HK-2 (cell line): ENCODE measurements at regions not wholly inside any gene's neighbourhood (a gene's known extent, or its start where the extent isn't known, plus 50 kb on each side); places are given as distances from the start of the nearest gene placed in this dataset.
"Not testable (repeated sequence)": the region's sequence is repeated elsewhere in the genome, so short reads cannot be mapped to it uniquely, and the experiment has no call there.

ENCODE experiments used
- DNase-seq: peaks from one replicate; pipeline ENCODE4 v3.0.0-alpha.2; 2018; ENCODE audit not compliant: unreplicated experiment

DNA sequence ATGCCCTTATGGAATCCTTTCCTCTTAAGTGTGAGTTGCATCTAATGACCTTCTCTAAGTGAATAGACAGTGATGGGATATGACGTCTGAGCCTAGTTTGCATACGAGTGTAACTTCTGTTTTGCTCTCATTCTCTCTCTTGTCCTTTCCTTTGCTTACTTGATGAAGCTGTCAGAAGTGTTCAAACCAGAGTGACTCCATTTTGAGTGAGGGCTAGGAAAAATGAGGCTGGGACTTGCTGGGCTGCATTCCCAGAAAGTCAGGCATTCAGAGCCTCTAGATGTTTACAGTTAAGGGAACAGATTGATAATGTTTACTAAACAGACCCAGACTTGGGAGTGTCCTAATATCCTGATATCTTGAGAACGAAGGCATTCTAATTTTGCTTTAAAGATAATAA, 311.2 kb upstream of the SOX4 start:
- DNase-seq: not testable (repeated sequence)

DNA sequence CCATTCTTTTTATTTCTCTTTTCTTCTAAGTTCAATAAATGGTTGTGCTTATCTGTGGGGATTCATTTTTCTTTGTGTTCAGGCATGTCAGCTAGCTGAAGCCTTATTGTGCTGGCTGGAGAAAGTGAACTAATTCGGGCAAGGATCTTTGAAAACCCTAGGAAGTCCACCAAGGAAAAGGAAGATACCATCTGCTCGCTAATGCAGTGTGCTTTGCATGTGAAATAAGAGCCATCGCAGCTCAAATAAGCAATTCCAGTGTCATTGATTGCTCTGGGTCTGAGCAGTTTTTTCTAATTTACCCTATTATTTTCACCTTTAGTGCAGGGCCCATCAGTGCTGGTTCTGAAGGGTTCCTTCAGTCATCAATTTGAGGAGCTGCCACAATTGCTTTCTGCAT, 309.4 kb upstream of the SOX4 start:
- no peak for DNase-seq

DNA sequence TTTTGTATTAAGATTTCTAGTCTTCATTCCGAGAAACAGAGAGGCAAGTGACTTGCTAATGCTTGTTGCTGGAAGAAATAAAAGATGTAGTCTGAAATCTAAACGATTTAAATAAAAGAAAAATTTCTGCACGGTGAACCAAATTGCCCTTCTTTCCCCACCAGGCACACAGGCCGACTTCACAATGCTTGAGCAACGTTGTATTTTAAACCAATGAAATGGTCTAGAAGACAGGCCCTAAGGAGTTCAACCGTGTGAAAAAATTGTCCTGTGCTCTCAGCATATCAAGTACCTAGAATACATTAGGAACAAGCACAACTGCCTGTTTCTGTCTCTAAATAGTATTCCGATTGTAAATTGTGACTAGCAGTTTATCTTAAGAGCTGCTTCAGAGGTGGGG, 308.8 kb upstream of the SOX4 start:
- no peak for DNase-seq

DNA sequence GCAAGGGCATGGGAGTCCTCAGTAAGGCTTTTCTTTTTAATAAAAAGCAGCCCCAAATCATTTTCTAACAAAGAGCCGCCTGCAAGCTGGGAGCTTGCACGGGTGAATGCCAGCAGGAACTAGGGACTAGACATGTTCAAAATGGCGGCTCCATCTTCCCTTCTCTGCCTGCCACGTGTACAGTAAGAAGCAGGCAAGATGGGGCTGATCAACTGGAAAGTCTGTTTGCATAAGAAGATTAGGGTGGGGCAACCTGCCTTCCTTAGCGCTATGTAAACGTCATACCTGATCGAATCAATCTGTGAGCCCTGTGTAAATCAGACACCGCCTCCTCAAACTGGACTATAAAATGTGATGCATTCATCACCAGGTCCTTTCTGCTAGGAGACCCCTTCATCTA, 299.4 kb upstream of the SOX4 start:
- DNase-seq: no peak

- DNase-seq: no peak
Measured at GRCh38 chr6:21295506-21296240, 297.9 kb upstream of the SOX4 start.

GRCh38 chr6:21297665-21298064, 295.9 kb upstream of the SOX4 start:
- DNase-seq: no peak

- no peak for DNase-seq
Measured at GRCh38 chr6:21299216-21299615, 294.3 kb upstream of the SOX4 start.

- no peak for DNase-seq
Measured at GRCh38 chr6:21300439-21300838, 293.1 kb upstream of the SOX4 start.

DNA sequence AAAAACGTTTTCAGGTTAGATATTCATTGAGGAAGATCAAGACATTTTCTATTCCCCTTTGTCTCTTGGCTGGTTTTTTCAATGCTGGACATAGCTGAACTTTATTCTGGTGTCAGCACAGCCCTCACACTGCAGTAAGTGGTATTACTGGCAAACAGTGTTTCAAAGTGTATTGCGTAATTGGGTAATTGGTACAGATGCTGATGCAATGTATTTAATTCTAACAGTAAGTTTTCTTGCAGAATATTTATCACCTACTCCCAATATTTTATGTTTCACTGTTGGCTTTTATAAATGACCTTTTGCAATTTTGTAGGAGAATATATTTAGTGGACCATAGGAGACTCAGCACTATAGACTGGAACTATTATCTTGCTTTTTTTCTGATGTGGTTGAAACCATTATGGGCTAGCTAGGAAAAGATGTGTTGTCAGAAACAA, 287.6 kb upstream of the SOX4 start:
- DNase-seq: no peak

DNA sequence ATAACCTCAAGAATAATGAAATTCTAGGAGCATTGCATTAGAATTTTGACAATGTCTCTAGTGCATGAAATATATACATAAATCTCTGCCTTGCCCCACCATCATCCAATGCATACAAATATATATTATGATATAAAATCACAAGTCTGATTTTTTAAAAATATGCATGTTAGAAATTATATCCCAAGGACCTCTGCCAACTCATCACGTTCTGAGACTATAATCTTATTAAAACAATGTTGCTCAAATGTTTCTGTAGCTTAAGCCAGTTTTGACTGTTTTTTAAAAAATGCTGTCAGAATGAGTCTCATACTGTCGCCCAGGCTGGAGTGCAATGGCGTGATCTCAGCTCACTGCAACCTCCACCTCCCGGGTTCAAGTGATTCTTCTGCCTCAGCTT, 287.0 kb upstream of the SOX4 start:
- DNase-seq: no peak

GRCh38 chr6:21309807-21310221, 283.7 kb upstream of the SOX4 start:
- no peak for DNase-seq

GRCh38 chr6:21310568-21311140, 282.9 kb upstream of the SOX4 start:
- DNase-seq: no peak

DNA sequence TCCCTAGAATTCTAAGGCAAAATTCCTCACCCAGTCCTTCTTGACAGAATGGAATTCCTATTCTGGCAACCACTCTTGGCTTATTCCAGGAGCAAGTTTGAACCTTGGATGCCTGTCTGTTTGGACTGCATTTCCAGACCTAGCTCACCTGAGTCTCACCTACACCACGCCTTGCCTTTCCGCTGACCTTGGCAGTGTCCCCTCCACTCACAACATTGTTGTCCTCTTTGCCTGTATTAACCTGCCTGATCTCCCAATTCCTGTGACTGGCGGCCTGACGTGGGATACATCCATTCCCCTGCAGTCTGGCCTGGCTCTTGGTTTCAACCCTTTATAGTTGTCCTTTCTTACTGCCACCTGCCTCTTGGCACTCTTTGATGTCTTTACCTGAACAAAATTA, 281.4 kb upstream of the SOX4 start:
- no peak for DNase-seq

DNA sequence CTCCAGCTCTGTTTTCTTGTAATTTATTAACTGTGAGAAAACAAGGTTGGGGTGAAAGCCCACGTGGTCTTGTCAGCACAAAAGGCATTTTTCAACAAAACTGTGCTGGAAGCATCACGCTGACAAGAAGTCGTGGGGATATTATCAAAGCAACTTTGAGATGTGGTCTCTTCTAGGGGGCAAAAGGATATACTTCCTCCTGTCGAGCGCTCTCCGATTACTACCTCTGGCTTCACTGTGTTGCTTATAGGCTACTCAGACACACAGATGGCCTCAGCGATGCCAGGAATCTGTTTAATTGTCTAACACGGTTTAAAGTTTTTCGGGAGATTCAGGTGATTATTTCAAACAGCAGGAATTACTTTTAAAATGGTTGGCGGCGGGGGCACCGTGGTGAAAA, 275.9 kb upstream of the SOX4 start:
- no peak for DNase-seq

GRCh38 chr6:21321076-21321475, 272.5 kb upstream of the SOX4 start:
- peak; percentile 1 for DNase-seq

GRCh38 chr6:21321531-21321930, 272.0 kb upstream of the SOX4 start:
- DNase-seq: no peak

GRCh38 chr6:21323577-21323976, 270.0 kb upstream of the SOX4 start:
- no peak for DNase-seq

- no peak for DNase-seq
Measured at GRCh38 chr6:21325201-21325856, 268.2 kb upstream of the SOX4 start.

DNA sequence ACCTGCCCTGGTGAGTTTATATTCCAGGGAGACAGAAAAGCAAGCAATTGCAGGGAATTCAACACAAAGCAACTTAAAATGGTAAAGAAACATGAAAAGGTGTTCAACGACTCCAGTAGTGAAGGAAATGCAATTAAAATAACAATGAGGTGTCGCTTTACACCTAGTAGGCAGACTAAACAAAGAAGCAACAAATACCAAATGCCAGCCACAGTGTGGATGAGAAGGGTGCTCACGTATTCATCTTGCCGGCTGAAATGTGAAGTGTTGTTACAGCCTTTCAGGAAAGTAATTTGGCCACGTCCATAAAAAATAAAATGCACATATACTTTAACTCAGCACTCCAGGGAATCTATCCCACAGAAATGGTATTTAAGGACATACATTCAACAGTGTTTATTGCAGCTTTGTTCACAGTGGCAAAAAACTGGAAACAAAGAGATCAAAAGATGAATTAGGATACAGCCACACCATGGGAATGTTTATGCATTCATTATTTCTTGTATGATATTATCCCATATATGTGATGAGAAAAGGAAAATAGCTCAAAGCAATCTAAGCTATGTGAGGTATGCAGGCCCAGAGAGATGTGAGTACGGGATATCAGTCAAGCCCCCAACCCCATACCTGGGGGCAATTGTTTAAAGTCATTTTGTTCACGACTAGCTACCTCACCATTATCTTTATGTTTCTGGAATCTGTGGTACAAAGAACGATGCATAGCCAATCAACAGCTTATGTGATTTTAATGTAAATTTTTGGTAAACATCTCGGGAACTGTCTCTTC, 266.0 kb upstream of the SOX4 start:
- no peak for DNase-seq

DNA sequence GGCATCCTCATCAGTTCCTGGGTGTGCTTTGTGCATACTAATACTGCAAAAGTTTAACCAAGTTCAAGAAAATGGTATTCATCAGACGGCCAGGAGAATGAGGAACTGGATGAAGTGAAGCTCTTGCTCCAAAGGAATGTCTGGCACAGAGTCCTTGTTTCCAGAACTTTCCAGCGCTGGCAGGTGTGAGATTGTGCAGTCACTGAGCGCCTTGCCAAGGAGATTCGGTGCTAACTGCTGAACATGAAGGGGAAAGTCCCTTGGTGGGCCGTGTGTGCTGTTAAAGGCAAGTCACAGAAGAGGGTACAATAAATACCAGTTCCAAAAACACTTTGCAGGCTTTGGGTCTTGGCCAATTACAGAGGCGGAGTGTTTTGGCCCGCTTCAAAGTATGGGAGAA, 262.3 kb upstream of the SOX4 start:
- no peak for DNase-seq

GRCh38 chr6:21332077-21332476, 261.5 kb upstream of the SOX4 start:
- DNase-seq: no peak

DNA sequence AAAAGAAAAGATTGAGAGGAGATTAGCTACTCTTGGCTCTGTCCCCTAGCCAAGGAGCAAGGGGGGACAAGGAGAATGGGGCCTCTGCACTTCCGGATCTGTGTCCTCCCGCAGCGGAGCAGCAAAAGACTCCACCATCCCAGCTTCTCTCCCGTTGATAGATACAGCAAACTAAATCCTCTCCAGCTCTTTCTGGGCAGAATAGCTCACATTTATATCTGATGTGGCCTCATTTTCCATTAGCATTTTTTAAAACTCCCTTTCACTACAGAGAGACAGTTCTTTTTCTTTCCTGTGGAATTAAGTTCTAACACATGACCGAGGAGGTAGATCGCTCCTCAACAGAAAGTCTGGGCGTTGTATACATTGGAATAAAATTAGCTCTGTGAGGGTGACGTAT, 260.9 kb upstream of the SOX4 start:
- DNase-seq: no peak

DNA sequence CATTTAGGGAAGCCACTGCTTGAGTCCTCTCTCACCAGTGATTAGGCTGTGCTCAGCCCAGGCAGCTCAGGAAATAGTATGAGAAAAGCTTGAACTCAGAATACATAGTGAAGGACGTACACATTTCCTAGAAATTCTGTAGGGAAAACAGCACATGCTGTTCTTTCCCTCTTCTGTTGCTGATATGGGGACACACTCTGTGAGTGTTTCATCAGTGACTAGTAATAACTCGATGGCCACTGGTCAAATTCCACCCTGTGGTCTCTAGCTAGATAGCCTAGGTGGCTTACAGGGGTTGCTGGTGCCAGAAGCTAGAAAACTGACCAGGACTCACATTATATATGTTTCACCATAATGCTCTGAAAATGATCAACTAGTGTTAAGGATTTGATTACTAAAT, 259.8 kb upstream of the SOX4 start:
- DNase-seq: no peak
